GM19351 (cell line): ENCODE measurements at regions not wholly inside any gene's neighbourhood (a gene's known extent, or its start where the extent isn't known, plus 50 kb on each side); places are given as distances from the start of the nearest gene placed in this dataset.
A peak's percentile ranks its signal among the peaks of the same experiment; 100 is the strongest.
"Not testable (repeated sequence)": the region's sequence is repeated elsewhere in the genome, so short reads cannot be mapped to it uniquely, and the experiment has no call there.

ENCODE experiments used
- ATAC-seq: cut with Tn5 transposase; IDR thresholded peaks from one replicate; pipeline ENCODE4 v1.9.1; 2021; ENCODE audit warnings: mild to moderate bottlenecking, moderate library complexity; ENCODE audit not compliant: unreplicated experiment

DNA sequence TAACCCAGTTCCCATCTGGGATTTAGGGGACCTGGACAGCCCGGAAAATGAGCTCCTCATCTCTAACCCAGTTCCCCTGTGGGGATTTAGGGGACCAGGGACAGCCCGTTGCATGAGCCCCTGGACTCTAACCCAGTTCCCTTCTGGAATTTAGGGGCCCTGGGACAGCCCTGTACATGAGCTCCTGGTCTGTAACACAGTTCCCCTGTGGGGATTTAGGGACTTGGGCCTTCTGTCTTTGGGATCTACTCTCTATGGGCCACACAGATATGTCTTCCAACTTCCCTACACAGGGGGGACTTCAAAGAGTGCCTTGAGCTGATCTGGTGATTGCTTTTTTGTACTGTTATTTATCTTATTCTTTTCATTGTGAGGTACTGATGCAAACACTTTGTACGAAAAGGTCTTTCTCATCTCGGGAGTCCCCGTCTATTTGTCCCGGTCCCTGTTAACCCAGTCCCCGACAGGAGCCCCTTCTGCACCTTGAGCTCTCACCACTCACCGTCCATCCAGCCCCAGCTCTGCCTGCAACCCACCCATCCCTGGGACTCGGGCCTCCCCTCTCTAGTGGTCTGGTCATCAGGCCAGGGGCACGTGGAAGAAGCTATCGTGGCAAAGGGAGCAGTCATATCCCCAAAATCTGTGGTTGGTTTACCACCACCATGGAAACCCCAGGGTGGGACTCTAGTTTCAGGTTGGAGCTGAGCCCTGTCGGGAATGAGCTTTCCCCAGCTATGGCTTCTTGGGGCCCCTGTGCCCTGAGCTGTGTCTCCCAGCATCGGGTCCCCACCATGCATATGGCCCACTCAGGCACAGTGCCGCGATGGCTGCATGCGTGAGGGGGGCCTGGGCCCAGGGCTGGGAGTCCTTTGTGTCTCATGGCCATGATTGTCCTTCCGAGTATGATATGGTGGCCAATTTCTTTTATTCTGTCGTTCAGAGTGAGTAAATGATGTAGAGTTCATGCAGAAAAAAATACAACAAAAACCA is 270.4 kb upstream of the PLCXD1 start:
- ATAC-seq = not testable (repeated sequence)

DNA sequence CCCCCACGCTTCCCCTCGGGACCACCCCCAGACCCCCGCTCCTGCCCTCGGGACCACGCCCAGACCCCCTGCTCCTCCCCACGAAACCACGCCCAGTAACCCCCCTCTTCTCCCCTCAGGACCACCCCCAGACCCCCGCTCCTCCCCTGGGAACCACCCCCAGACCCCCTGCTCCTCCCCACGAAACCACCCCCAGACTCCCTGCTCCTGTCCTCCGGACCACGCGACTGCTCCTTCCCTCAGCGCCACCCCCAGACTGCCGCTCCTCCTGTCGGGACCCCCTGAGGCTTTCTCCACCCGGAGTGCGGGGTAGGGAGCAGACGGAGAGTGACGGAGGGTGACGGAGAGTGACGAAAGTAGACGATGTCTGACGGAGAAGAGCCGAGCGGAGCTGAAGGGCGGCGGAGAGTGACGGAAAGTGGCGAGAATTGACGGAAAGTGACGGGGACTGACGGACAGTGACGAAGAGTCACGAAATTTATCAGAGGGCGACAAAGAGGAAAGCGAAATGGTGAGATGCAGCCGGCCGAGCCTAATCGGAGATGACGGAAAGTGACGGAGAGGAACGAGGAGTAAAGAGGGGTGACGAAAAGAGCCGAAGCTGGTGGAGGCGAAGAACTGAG is 267.2 kb upstream of the PLCXD1 start:
- ATAC-seq = peak; percentile 52

DNA sequence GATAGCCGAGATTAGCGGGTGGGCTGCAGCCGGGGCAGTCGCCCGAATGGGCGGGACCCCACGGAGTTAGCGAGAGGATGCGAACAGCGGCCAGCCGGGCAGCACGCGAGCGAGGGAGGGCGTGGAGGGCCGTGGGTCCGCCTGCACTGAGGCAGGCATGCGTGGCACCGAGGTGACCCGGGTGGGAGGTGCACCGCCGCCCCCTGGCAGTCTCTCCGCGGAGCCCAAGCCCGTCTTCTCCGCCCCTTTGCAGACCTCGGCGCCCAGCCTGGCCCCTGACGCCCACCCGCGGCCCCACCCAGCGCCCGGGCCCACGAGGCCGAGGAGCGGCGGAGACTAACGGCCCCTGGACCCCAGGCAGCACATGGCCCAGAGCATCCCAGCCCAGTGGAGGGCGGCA is 266.7 kb upstream of the PLCXD1 start:
- peak; percentile 10 for ATAC-seq

DNA sequence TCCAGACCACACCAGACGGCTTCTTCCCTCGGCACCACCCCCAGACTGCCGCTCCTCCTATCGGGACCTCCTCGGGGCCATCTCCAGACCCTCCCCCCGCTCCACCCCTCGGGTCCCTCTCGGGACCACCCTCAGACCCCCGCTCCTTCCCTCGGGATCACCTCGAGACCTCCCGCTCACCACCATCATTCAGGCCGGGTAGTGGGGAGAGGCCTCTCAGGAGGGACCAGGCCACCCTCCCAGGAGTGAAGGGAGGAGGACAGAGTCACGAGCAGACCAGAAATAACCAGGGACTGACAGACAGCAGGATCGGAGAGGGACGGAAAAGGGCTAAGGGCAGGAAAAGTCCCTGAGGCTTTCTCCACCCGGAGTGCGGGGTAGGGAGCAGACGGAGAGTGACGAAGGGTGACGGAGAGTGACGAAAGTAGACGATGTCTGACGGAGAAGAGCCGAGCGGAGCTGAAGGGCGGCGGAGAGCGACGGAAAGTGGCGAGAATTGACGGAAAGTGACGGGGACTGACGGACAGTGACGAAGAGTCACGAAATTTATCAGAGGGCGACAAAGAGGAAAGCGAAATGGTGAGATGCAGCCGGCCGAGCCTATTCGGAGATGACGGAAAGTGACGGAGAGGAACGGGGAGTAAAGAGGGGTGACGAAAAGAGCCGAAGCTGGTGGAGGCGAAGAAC is 262.3 kb upstream of the PLCXD1 start:
- peak; percentile 82 for ATAC-seq

DNA sequence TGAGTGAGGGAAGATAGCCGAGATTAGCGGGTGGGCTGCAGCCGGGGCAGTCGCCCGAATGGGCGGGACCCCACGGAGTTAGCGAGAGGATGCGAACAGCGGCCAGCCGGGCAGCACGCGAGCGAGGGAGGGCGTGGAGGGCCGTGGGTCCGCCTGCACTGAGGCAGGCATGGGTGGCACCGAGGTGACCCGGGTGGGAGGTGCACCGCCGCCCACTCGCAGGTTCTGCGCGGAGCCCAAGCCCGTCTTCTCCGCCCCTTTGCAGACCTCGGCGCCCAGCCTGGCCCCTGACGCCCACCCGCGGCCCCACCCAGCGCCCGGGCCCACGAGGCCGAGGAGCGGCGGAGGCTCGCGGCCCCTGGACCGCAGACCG is 261.7 kb upstream of the PLCXD1 start:
- ATAC-seq = peak; percentile 18

DNA sequence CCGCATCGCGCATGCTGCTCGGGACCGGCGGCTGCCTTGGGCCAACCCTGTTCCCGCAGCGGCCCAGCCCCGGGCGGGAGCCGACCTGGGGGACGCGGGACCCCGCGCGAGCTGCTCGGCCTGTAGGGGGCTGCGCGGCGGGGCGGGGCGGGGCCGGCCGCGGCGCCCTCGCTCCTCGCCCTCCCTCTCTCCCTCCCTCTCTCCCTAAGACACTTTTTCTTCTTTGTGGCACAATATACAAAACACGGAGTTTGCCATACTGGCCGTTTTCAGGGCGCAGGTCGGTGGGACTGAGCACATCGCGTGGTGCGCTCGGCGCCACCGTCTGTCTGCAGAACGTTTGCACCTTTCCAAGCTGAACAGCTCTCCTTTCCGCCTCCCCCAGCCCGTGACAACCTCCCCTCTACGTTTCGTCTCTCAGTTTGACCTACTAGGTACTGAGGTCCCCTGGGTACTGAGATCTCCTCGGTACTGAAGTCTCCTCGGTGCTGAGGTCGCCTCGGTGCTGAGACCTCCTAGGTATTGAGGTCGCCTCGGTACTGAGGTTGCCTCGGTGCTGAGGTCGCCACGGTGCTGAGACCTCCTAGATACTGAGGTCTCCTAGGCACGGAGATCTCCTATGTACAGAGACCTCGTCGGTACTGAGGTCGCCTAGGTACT is 261.1 kb upstream of the PLCXD1 start:
- ATAC-seq = peak; percentile 27

DNA sequence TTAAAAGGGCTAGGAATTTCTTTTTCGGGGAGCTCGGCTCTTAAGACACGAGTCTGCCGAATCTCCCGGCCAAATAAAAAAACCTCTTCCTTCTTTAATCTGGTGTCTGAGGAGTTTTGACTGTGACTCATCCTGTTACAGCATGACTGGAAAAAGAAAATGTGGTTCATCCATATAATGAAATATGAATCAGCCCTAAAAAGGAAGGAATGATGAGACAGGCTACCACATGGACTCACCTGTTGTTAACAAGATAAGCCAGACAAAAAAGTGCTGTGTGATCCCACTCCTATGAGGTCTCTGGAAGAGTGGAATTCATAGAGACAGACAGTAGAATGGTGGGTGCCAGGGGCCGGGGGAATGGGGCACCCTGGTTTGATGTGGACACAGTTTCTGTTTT is 257.0 kb upstream of the PLCXD1 start:
- ATAC-seq = not testable (repeated sequence)
